GM18870 (cell line): ENCODE measurements at regions not wholly inside any gene's neighbourhood (a gene's known extent, or its start where the extent isn't known, plus 50 kb on each side); places are given as distances from the start of the nearest gene placed in this dataset.

Experiments used
- ATAC-seq: cut with Tn5 transposase; IDR thresholded peaks from one replicate; pipeline ENCODE4 v1.9.1; 2021; ENCODE audit warnings: moderate library complexity; ENCODE audit not compliant: unreplicated experiment

- ATAC-seq = no peak
Measured at GRCh38 chr1:222995236-222995580, 147.8 kb downstream of the TLR5 start.

DNA sequence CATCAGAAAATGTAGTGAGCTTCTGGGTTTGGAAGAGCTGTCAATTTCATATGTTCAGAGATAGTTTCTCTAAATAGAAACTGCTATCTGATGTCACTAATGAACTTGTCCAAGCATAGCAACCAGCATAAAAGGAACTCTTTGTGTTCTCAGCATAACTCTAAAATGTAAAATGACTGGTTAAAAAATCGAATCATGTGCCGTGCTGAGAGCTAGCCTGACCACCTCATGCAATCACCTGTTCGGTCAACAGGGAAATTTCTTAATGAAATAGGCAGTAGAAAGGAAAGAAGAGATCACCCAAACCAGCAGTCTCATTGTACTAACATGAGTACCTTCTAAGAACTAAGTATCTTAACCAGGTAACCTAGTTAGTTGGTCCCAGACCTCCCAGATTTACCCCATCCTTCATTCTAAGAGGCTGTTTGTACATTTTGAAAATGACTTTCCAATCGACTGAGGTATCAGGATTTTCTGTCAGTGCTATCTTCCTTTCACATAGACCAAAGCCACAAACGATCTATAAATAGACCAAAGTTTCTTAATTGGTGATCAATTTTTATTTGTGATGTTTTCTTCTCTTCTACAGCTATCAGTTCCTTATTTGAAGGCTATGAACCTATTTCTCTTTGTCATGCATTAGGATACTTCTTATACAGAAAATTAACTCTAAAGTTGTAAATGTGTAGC lies 147.3 kb downstream of the TLR5 start:
- peak; percentile 61 for ATAC-seq

GRCh38 chr1:222996310-222996975 lies 146.6 kb downstream of the TLR5 start:
- ATAC-seq = no peak

- ATAC-seq = no peak
Measured at GRCh38 chr1:223000632-223001031, 142.4 kb downstream of the TLR5 start.

- no peak for ATAC-seq
Measured at GRCh38 chr1:223001653-223002634, 141.1 kb downstream of the TLR5 start.

DNA sequence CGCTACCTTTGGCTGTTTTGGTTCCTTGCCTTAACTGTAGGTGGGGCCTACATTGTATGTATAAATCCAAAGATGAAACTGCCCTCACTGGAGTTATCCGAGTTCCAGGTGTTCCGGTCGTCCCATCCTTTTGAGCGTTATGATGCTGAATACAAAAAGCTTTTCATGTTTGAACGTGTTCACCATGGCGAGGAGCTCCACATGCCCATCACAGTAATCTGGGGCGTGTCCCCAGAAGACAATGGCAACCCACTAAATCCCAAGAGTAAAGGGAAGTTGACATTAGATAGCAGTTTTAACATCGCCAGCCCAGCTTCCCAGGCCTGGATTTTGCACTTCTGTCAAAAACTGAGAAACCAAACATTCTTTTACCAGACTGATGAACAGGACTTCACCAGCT lies 139.5 kb downstream of the TLR5 start:
- no peak for ATAC-seq

- no peak for ATAC-seq
Measured at GRCh38 chr1:223006371-223006770, 136.7 kb downstream of the TLR5 start.

DNA sequence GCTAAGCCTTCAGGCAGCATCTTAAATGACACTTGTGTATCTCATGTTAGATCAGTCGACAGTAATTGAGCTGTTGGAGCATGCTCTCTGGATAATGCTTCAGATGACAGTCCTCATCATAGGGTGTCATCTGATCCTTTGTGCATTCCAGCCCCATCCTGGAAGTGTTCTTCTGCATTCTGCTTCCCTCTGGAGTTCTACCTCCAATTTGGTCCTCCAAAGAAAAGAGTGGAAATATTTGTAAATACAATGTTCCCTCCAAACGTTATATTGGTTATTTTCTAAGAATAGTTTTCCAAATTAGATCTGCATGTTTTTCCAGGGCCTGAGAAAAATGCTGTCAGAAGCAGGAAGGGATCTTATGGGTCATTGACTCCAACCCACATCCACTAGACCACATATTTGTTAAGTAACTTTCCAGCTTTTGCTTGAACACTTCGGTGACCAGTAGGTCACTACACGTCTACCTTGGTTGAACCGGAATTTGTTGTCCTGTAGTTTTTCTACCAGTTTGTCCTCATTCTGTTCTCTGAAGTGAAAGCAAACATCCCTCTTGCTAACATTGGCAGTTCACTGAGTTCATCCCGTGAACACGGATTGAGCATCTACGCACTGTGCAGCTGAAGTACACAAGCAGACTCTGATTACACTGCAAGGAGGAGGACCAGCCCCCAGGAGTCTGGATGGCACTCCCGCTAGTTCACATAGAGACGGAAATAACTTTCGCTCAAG lies 136.0 kb downstream of the TLR5 start:
- ATAC-seq = no peak

DNA sequence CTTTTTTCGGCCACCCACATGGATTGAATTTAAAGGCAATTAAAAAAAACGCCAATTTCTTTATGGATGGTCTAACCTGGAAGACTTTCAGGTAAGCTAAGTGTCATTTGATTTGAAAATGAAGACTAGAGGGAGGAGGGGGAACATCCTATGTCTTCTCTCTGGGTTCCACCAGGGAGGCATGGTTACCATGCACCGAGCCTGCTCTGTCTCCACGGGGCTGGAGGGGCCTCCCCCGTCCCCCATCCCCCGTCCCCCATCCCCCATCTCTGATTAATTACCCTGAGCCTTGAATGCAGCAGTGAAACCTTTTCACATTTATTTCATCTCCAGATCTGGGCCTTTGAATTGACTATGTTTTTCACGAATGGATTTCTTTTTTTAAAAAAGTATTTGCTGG lies 135.1 kb downstream of the TLR5 start:
- no peak for ATAC-seq

DNA sequence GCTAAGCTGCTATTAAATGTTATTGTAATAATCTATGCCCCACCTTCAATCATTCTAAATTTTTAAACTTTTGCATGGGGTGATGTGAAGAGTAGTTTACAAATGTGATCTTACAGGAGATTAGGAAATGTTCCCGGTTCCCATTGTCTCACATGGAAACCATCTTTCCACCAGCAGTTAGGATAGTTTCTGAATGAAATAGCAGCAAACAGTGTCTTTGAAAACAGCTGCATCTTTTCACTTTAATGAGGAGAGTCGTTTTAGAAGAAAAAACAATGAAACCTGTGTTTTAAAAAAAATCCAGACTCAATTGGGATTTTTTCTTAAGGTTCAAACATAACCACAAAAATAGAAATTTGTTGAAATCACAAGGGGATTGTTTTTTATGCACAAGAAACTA lies 134.2 kb downstream of the TLR5 start:
- ATAC-seq = no peak

- ATAC-seq = no peak
Measured at GRCh38 chr1:223009406-223009805, 133.6 kb downstream of the TLR5 start.

DNA sequence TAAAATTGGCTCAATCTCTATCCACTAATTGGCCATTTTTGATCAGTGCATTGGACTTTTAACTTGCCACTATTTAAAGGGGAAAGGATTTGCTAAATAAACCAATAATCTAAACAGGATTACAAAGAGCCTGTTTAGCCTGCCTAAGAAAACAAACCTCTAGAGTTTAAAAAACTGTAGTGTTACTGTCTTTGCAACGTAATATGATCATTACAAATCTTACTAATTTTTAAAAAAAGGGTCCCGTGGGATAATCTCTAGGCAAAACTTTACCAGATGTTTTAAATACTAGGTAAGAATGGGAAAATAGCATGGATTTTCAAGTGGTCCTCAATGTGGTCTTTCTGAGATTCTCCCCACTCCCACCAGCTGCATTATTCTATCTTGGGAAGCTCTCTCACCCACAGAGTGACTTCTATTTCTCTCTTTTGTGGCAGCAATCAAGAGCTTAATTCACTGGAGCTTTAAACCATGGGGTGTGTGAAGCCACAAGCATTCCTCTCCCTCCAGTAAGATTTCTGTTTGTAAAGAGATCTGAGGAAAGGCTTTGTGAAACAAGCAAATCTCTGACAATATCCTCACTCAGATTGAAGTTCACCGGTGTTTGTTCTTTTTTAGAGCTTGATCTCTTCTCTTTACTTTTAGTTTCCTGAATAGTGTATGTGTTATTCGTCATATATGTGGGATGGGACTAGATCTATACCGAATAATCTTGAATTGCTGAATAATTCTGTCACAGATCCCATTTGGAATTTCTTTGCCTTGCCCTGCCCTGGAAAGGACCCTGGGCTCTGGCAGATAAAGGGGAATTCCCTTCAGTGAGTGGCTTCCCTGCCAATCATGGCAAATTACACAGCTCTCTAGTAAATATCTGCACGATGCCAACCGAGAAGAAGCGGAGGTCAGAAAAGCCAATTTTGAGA lies 132.2 kb downstream of the TLR5 start:
- ATAC-seq = no peak

GRCh38 chr1:223011505-223011856 lies 131.6 kb downstream of the TLR5 start:
- ATAC-seq = no peak

DNA sequence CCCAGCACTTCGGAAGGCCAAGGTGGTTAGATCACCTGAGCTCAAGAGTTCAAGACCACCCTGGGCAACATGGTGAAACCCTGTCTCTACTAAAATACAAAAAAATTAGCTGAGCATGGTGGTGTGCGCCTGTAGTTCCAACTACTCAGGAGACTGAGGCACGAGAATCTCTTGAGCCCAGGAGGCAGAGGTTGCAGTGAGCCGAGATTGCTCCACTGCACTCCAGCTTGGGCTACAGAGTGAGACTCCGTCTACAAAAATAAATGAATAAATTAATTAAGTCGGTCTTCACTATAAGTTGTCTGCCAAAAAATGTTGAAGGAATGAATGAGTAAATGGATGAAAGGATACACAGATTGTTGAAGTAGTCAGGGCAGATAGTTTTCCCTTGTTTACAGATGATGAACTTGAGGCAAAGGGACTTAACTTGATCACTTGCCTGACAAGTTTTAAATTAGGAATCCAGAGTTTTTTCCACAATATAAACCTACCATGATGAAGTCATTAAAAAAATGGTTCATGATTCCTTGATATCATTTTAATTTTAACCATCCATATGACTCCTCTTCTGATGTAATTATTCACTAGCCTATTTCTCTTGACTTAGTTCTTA lies 130.8 kb downstream of the TLR5 start:
- ATAC-seq = no peak

DNA sequence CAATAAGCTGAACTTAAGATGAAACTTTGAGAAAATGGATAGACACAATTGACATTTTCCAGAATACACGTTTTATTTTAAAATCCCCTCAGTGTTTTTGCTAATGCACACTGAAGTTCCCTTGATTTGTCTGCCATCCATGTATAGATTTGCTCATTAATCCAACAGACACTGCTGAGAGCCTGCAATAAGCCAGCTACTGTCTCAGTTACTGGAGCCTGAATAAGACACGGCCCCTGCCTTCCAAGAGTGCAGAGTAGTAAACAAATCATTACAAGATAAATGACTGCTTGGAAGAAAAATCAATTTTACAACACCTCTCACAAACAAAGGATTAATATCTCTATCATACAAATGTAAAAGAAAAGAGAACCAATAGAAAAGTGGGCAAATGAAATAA lies 130.1 kb downstream of the TLR5 start:
- ATAC-seq = no peak

- no peak for ATAC-seq
Measured at GRCh38 chr1:223014142-223014873, 128.7 kb downstream of the TLR5 start.

DNA sequence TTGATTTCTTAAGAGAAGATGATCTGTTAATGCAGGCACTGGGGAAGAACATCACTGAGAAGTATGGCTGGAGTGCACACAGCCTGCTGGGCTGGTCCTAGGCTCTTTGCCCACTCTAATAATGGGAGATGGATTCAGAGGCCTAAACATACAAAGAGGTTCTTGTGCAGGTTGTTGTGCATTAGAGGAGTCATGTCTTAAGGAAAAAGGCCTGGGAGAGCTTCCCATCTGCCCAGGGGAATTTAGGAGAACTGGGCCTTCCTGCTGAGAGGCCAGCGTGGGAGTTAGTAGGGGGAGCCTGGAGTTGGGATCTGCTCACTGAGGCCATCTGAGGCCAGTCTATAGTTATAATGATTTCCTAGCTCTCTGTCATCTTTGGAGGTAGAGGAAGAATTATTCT lies 126.7 kb downstream of the TLR5 start:
- ATAC-seq = no peak

DNA sequence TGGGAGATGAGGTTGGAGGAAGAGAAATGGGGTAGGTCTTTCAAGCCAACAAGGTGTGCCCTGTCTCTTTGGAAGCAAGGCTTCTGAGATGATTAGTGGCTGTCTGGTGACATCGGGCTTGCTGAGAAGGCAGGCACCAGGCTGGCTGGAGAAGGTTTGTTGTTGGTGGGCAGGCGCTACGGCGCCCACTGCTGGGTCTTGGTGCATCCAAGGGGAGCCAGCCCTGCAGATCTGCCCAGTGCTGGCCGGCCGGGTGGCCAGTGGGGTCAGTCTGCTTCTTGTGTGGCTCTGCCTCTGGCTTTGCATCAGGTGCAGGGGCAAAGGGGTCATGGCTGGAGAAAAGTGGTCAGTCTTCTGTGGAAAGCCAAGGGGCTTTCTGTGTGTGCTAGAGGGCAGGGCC lies 126.2 kb downstream of the TLR5 start:
- ATAC-seq = no peak

- no peak for ATAC-seq
Measured at GRCh38 chr1:223017291-223017690, 125.8 kb downstream of the TLR5 start.
